ENCODE measurements at regions not wholly inside any gene's neighbourhood (a gene's known extent, or its start where the extent isn't known, plus 50 kb on each side); places are given as distances from the start of the nearest gene placed in this dataset.

DNA sequence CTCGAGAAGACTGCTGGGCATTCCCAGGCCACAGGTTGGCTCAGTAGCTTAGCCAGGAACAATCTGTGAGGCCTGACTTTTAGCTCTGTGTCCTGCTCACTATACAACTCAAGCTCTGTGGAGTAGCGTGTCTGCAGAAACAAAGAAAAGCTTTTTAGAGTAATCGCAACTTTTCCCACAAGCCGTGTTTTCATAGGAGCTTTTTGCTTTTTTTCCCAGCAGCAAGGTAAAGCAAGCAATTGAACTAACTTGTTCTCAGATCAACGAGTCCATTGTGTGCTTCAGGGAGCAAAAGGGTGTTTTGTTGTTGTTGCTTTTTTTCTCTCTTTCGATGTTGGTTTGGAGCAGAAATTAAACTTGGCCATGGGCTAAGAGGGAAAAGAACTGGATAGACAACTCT is 97.3 kb upstream of the BCL2L14 start:
- TF ChIP-seq, protein P1, sequence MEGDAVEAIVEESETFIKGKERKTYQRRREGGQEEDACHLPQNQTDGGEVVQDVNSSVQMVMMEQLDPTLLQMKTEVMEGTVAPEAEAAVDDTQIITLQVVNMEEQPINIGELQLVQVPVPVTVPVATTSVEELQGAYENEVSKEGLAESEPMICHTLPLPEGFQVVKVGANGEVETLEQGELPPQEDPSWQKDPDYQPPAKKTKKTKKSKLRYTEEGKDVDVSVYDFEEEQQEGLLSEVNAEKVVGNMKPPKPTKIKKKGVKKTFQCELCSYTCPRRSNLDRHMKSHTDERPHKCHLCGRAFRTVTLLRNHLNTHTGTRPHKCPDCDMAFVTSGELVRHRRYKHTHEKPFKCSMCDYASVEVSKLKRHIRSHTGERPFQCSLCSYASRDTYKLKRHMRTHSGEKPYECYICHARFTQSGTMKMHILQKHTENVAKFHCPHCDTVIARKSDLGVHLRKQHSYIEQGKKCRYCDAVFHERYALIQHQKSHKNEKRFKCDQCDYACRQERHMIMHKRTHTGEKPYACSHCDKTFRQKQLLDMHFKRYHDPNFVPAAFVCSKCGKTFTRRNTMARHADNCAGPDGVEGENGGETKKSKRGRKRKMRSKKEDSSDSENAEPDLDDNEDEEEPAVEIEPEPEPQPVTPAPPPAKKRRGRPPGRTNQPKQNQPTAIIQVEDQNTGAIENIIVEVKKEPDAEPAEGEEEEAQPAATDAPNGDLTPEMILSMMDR (IDR thresholded peaks at IDR 0.05): no peak
- no peak for TF ChIP-seq POLR2A (IDR thresholded peaks at IDR 0.05)
